NCI-H2171 treated with DMSO at 0.1 percent for 48 hours (cell line): ENCODE measurements at regions not wholly inside any gene's neighbourhood (a gene's known extent, or its start where the extent isn't known, plus 50 kb on each side); places are given as distances from the start of the nearest gene placed in this dataset.
"Not testable (repeated sequence)": the region's sequence is repeated elsewhere in the genome, so short reads cannot be mapped to it uniquely, and the experiment has no call there.

Experiments
- DNase-seq: peaks from one replicate; lab custom pipeline; 2025; lab: John Stamatoyannopoulos, UW

GRCh38 chr17:52895272-52895671, 736.8 kb upstream of the CA10 start:
- no peak for DNase-seq

- DNase-seq, result no peak
Observed at GRCh38 chr17:52892334-52892733, 733.8 kb upstream of the CA10 start.

GRCh38 chr17:52885882-52886281, 727.4 kb upstream of the CA10 start:
- DNase-seq, result no peak

DNA sequence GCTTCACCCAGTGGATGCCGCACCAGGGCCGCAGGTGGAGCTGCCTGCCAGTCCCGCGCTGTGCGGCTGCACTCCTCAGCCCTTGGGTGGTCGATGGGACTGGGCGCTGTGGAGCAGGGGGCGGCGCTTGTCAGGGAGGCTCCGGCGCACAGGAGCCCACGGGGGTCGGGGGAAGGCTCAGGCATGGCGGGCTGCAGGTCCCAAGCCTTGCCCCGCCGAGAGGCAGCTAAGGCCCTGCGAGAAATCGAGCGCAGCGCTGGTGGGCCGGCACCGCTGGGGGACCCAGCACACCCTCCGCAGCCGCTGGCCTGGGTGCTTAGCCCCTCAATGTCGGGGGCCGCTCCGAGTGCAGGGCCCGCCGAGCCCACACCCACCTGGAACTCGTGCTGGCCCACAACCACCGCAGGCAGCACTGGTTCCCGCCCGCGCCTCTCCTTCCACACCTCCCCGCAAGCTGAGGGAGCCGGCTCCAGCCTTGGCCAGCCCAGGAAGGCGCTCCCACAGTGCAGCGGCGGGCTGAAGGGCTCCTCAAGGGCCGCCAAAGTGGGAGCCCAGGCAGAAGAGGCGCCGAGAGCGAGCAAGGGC, 725.5 kb upstream of the CA10 start:
- not testable (repeated sequence) for DNase-seq

DNA sequence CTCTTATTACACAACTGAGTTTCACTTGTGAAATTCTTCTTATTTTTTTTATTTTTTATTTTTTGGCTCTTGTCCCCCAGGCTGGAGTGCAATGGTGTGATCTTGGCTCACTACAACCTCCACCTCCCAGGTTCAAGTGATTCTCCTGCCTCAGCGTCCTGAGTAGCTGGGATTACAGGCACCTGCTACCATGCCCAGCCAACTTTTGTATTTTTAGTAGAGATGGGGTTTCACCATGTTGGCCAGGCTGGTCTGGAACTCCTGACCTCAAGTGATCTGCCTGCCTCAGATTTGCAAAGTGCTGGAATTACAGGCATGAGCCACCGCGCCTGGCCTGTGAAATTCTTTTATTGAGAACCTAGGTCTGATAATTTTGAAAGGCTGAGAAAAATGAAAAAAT, 688.3 kb upstream of the CA10 start:
- not testable (repeated sequence) for DNase-seq

DNA sequence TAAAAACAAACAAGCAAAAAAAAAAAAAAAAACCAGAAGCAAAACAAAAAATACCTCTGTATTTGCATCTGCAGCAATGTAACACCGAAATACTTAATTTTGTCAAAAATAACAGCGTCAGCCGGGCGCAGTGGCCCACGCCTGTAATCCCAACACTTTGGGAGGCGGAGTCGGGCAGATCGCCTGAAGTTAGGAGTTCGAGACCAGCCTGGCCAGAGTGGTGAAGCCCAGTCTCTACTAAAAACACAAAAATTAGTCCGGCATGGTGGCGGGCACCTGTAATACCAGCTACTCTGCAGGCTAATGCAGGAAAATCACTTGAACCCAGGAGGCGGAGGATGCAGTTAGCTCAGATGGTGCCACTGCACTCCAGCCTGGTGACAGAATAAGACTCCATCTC, 683.5 kb upstream of the CA10 start:
- DNase-seq, result no peak

GRCh38 chr17:52837492-52837891, 679.0 kb upstream of the CA10 start:
- no peak for DNase-seq

DNA sequence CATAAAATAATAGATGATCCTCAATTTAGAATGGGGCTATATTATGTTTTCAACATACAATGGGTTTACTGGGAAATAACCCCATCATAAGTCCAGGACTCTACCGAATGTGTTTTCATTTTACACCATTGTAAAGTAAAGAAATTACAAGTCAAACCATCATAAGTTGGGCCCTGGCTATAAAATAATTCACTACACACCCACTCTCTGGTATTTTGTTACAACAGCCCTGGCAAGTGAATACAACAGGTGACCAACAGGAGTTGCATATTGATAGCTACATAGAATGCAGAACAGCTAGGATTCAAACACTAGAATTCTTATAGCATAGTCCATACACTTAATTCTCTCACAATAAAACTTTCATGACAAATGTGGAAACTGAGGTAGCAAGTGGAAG, 673.0 kb upstream of the CA10 start:
- no peak for DNase-seq

GRCh38 chr17:52828621-52829020, 670.1 kb upstream of the CA10 start:
- DNase-seq, result no peak

- DNase-seq, result no peak
Observed at GRCh38 chr17:52827526-52827925, 669.0 kb upstream of the CA10 start.

GRCh38 chr17:52824542-52824941, 666.0 kb upstream of the CA10 start:
- DNase-seq, result no peak

- no peak for DNase-seq
Observed at GRCh38 chr17:52823155-52823554, 664.6 kb upstream of the CA10 start.

GRCh38 chr17:52790359-52790955, 631.9 kb upstream of the CA10 start:
- peak; percentile 1 for DNase-seq

DNA sequence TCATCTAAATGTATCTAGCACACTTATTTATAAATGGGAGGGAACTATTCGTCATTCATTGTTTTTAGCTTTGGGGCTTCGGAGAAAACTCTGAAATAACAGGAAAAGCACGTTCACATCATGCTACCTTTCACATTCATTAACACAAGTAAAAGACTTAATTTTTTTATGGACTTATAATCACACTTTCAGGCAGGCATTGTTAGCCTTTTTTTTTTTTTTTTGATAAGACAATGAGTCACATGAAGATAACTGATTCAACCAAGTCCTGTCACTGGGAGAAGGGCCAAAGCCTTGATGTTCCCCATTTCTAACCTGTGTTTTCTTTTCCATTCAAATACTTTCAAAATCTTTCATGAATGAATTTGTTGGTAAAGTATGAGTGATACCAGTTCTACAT, 631.3 kb upstream of the CA10 start:
- DNase-seq, result no peak

- no peak for DNase-seq
Observed at GRCh38 chr17:52776234-52776633, 617.7 kb upstream of the CA10 start.

DNA sequence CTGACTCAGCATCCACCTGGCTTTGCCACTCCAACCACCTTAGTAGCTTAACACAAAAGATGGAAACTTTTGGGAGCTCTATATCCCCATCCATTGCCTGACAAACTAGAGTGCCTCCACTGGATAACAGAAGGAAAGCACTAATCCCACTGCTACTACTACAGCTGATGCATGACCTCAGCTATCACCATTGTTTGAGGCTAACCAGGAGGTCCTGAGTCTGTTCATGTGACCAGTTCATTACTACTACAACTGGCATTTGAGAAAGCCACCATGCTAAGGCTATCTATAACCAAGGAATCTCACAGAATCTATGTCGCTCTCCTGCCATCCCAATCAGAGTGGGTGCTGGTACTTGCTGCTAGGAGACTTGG, 604.3 kb upstream of the CA10 start:
- no peak for DNase-seq

- DNase-seq, result no peak
Observed at GRCh38 chr17:52762147-52762793, 603.8 kb upstream of the CA10 start.

- no peak for DNase-seq
Observed at GRCh38 chr17:52759864-52760263, 601.4 kb upstream of the CA10 start.

GRCh38 chr17:52758481-52758880, 600.0 kb upstream of the CA10 start:
- DNase-seq, result no peak

DNA sequence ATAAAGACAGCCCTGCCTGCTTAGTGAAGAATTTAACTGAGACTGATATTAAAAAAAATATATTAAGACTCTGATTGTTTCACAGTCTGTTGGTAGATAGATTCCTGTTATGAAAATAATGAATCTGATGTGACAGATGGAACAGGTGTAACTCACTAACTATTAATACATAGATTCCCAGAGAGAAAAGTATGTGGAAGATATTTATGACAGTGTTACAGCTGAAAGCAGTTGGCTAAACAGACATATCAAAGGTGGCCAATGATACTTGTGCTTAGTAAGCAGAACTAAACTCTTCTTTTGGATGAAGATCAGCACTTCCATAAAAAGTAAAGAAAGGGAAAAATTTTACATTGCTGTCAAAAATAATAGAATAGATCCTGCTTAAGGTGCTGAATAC, 598.2 kb upstream of the CA10 start:
- DNase-seq, result no peak

DNA sequence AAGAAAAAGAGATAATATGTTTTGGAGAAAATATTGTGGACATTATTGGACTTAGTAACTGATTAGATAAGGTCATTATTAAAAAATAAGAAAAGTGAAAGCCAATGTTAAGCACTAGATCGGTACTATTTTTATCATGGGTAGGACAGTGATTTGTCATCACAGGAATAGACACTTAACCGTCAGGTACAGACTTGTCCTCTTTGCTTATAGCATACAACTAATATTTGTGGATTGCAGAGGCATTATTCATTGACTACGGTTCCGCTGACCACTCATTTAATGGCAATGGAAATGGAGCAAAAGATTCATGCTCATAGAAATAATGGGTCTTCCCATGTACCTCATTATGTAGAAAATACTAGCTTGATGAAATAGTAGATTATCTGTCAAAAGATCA, 596.3 kb upstream of the CA10 start:
- no peak for DNase-seq

DNA sequence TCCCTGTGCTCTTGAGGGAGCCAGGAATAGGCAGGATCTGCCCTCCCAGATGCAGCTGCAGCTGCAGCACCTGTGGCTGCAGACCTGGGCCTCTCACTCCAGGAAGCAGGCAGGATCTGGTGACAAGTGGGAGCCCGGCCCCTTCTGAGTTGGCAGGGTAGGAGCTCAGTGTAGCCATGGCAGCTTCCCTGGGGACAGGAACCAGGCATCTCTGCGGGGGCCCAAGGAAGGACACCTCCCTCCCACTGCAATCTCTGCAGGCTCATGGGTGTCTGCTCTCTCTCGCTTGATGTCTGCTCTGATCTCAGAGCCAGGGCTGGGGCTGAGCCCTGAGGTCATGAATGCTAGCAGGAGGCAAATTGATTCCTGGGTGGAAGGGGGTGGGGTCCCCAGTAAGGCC, 592.5 kb upstream of the CA10 start:
- no peak for DNase-seq

- no peak for DNase-seq
Observed at GRCh38 chr17:52744179-52744578, 585.7 kb upstream of the CA10 start.

GRCh38 chr17:52740006-52740405, 581.5 kb upstream of the CA10 start:
- DNase-seq, result no peak
